Upper lobe of right lung (tissue), 1 donor: ENCODE measurements at regions not wholly inside any gene's neighbourhood (a gene's known extent, or its start where the extent isn't known, plus 50 kb on each side); places are given as distances from the start of the nearest gene placed in this dataset.

ENCODE experiments used
- ATAC-seq: fragments of 200-7000 bp; cut with Tn5 transposase; one replicate; pipeline ENCODE4 v1.9.1; 2020; ENCODE audit warnings: mild to moderate bottlenecking, moderate library complexity
- DNase-seq: peaks from one replicate; pipeline ENCODE4 v3.0.0-alpha.2; 2020
- H3K27ac ChIP-seq: fragments of 200-600 bp; one replicate; pipeline ENCODE4 v1.8.0; 2022
- H3K27me3 ChIP-seq: fragments of 200-600 bp; one replicate; pipeline ENCODE4 v1.8.0; 2022; ENCODE audit warnings: mild to moderate bottlenecking
- H3K36me3 ChIP-seq: fragments of 200-600 bp; one replicate; pipeline ENCODE4 v1.8.0; 2022
- H3K4me1 ChIP-seq: fragments of 200-600 bp; one replicate; pipeline ENCODE4 v1.8.0; 2022
- H3K4me3 ChIP-seq: fragments of 200-600 bp; one replicate; pipeline ENCODE4 v1.8.0; 2022; ENCODE audit warnings: mild to moderate bottlenecking
- H3K9me3 ChIP-seq: fragments of 200-600 bp; one replicate; pipeline ENCODE4 v1.8.0; 2022
- intact Hi-C: fragments of 100-400 bp; cut with DNase I; formaldehyde crosslinking; loops from one replicate; pipeline ENCODE4 v1.11.0; 2022
- TF ChIP-seq, protein P1 (sequence below): fragments of 200-600 bp; IDR thresholded peaks from one replicate; pipeline ENCODE4 v1.8.0; 2022; ENCODE audit warnings: antibody characterized with exemption
- donor health status: DM: no; HTN: yes; CAD: no; lungs with severe emphysema.

DNA sequence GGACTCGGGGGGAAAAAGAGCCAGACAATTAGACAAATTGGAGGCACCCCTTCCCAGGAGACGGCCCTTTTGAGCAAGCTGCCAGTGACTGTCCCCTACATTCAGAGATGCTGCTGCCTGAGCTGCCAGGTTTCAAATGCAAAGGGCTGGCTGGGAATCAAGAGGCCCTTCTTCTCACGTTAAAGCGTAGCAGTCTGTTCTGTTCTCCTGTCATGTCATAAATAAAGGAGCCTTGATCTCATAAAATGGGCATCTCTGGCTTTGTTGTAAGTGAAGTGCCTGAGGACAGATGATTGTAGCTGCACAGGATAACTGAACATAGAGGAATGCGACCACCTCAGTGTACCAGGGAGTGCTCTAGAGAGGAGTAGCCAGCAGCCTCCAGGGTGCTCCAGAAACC is 917.9 kb downstream of the GRID1 start:
- Histone ChIP-seq H3K9me3 (no peaks in the 10 kb centered on the region), H3K4me1 (no peaks in the 10 kb centered on the region), H3K27ac (no peak overlapping the region), H3K36me3 (no peaks in the 10 kb centered on the region), H3K4me3 (no peak overlapping the region), H3K27me3 (no peaks in the 10 kb centered on the region)
- ATAC-seq: no peak
- DNase-seq: no peak
- intact Hi-C loops: no loop called here
- TF ChIP-seq, protein P1, sequence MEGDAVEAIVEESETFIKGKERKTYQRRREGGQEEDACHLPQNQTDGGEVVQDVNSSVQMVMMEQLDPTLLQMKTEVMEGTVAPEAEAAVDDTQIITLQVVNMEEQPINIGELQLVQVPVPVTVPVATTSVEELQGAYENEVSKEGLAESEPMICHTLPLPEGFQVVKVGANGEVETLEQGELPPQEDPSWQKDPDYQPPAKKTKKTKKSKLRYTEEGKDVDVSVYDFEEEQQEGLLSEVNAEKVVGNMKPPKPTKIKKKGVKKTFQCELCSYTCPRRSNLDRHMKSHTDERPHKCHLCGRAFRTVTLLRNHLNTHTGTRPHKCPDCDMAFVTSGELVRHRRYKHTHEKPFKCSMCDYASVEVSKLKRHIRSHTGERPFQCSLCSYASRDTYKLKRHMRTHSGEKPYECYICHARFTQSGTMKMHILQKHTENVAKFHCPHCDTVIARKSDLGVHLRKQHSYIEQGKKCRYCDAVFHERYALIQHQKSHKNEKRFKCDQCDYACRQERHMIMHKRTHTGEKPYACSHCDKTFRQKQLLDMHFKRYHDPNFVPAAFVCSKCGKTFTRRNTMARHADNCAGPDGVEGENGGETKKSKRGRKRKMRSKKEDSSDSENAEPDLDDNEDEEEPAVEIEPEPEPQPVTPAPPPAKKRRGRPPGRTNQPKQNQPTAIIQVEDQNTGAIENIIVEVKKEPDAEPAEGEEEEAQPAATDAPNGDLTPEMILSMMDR: no peak

DNA sequence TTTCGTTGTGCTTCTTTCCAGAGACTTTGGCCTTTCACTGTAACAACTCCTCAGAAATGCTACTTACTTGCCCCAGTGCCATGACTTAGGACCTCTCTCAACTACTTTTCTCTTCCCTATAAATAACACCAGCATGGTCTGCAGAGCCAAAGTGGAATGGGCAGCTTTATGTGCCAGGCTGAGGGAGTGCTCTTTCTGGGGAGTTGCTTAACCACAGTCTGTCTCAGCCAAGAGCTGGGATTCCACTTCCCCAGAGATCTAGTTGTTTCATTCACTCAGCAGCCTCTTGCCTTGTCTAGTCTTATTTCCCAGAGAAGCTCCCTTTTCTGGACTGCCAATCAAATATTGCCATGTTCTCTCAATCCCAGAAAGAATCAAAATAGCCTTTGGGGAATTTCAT is 912.2 kb downstream of the GRID1 start:
- Histone ChIP-seq H3K36me3 (no peaks in the 10 kb centered on the region), H3K4me1 (no peaks in the 10 kb centered on the region), H3K27ac (no peak overlapping the region), H3K9me3 (no peaks in the 10 kb centered on the region), H3K27me3 (no peaks in the 10 kb centered on the region), H3K4me3 (no peak overlapping the region)
- intact Hi-C loops: no loop called here
- TF ChIP-seq, protein P1: no peak
- DNase-seq (no peak), ATAC-seq (no peak)

DNA sequence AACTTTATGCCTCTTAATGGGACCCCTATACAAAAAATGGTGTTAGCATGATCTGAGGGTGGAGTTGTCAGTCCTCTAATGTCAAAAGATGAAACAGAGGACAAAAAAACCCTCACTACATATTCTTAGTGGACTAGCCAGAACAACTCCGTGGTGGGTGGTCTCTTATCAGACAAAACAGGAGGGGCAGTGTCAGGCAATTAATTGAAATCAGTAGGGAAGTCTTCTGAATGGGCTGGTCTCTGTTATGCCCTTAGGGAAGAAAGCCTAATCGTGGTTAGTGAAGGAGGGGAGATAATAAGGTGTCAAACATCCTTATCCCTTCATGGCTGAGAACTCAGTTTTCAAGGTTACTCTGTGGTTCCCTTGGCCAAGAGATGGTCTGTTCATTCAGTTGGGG is 909.4 kb downstream of the GRID1 start:
- ATAC-seq (no peak), DNase-seq (no peak)
- Histone ChIP-seq H3K36me3 (no peaks in the 10 kb centered on the region), H3K27me3 (no peaks in the 10 kb centered on the region), H3K9me3 (no peaks in the 10 kb centered on the region), H3K4me3 (no peak overlapping the region), H3K27ac (no peak overlapping the region), H3K4me1 (no peaks in the 10 kb centered on the region)
- TF ChIP-seq, protein P1: no peak
- intact Hi-C loops: no loop called here

DNA sequence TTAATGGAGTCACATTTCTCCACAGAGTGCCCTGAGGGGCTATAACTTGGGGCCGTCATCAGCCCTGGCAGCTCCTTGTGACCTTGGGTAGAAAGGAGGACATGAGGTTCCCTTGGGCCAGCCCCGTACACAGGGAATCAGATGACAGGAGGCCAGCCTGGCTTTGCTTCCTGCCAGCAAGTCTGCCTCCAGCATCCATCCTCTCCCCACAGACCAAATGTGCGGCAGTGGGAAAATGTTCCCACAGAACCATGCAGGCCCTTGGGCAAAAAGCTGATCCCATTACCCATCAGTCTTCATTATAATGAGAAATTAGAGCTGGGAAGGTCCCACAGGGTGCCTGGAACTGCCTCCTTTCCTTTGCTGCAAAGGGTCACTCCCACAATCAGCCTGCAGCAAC is 908.3 kb downstream of the GRID1 start:
- intact Hi-C loops: no loop called here
- ATAC-seq: no peak
- TF ChIP-seq, protein P1: no peak

DNA sequence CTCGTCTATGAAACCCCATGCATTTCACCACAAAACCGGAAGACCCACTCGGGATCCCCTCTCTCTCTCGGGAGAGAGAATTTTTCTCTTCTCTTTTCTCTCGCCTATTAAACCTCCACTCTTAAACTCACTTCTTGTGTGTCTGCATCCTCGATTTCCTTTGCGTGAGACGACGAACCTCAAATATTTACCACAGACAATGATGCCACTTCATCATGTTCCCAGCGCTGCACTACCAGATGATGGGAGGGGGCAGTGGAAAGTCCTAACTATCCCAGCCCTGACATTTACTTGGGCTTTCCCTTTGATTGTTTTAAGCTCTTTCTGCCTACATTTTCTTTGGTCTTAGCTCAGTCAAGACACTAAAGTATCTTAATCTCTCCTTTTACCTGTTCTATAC is 906.7 kb downstream of the GRID1 start:
- TF ChIP-seq, protein P1: no peak
- no peaks in the 10 kb centered on the region for H3K4me1 ChIP-seq
- H3K27ac ChIP-seq: no peak overlapping the region
- no peak overlapping the region for H3K4me3 ChIP-seq
- no peaks in the 10 kb centered on the region for H3K36me3 ChIP-seq
- H3K27me3 ChIP-seq: no peaks in the 10 kb centered on the region
- intact Hi-C loops: no loop called here
- no peaks in the 10 kb centered on the region for H3K9me3 ChIP-seq
- DNase-seq (no peak), ATAC-seq (no peak)

More for the DNA sequence above, 908.3 kb downstream of the GRID1 start:
- Histone ChIP-seq H3K4me3 (no peak overlapping the region), H3K4me1 (no peaks in the 10 kb centered on the region), H3K9me3 (no peaks in the 10 kb centered on the region), H3K36me3 (no peaks in the 10 kb centered on the region), H3K27me3 (no peaks in the 10 kb centered on the region), H3K27ac (no peak overlapping the region)
- no peak for DNase-seq

DNA sequence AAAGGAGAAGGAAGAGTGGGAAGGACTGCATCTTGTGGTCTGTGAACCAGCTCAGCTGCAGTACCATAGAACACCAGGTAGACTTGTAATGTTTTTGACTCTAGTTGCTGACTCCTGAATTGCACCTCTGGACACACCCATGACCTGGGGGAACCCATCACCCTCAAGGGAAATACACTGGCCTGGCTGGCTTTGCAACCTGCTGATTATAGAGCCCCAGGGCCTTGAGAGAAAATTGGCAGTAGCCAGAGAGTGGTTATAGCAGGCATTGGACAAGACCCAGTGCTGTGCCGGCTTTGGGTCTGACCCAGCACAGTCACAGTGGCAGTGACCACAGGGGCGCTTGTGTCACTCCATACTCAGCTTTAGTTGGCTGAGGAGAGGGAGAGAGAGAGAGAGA is 902.3 kb downstream of the GRID1 start:
- ATAC-seq (no peak), DNase-seq (no peak)
- Histone ChIP-seq H3K4me1 (no peaks in the 10 kb centered on the region), H3K4me3 (no peak overlapping the region), H3K27me3 (no peaks in the 10 kb centered on the region), H3K9me3 (no peaks in the 10 kb centered on the region), H3K36me3 (no peaks in the 10 kb centered on the region), H3K27ac (no peak overlapping the region)
- intact Hi-C loops: no loop called here
- TF ChIP-seq, protein P1: no peak
